GM23338 (cell line): ENCODE measurements at regions not wholly inside any gene's neighbourhood (a gene's known extent, or its start where the extent isn't known, plus 50 kb on each side); places are given as distances from the start of the nearest gene placed in this dataset.

ENCODE experiments used
- CREB1 ChIP-seq: fragments of 250-450 bp; sonication (Bioruptor Pico); IDR thresholded peaks from 2 replicates; pipeline ENCODE4 v1.5.0; 2020; ENCODE audit warnings: low read depth, mild to moderate bottlenecking, moderate library complexity
- CTCF ChIP-seq, 2 experiments: fragments of 200-600 bp in 1 of 2; sonication (generic) in 1 of 2; conservative IDR thresholded peaks; 2 replicates each; pipeline versions ENCODE4 v1.5.1 to v1.6.1; 2016 to 2017; ENCODE audit warnings: antibody characterized with exemption in 2 of 2, low read depth in 2 of 2, mild to moderate bottlenecking in 2 of 2, moderate library complexity in 1 of 2
- ETS1 ChIP-seq: IDR thresholded peaks from 2 replicates; pipeline ENCODE4 v1.6.1; 2016; ENCODE audit warnings: antibody characterized with exemption
- EZH2 ChIP-seq: fragments of 200-600 bp; sonication (generic); IDR thresholded peaks from one replicate; pipeline ENCODE4 v1.8.0; 2017; ENCODE audit warnings: antibody characterized with exemption, mild to moderate bottlenecking, low read depth; ENCODE audit not compliant: unreplicated experiment
- EZH2phosphoT487 ChIP-seq: fragments of 200-600 bp; sonication (generic); IDR thresholded peaks from one replicate; pipeline ENCODE4 v1.8.1; 2018; ENCODE audit warnings: antibody characterized with exemption; ENCODE audit not compliant: unreplicated experiment
- JUNB ChIP-seq: IDR thresholded peaks from one replicate; pipeline ENCODE4 v1.6.1; 2016; ENCODE audit warnings: antibody characterized with exemption; ENCODE audit not compliant: unreplicated experiment
- POLR2AphosphoS5 ChIP-seq: IDR thresholded peaks from 2 replicates; pipeline ENCODE4 v1.6.1; 2016; ENCODE audit warnings: antibody characterized with exemption, low read depth
- REST ChIP-seq: IDR thresholded peaks from one replicate; pipeline ENCODE4 v1.6.1; 2018; ENCODE audit warnings: antibody characterized with exemption; ENCODE audit not compliant: unreplicated experiment
- STAT1 ChIP-seq: IDR thresholded peaks from one replicate; pipeline ENCODE4 v1.6.1; 2016; ENCODE audit warnings: antibody characterized with exemption; ENCODE audit not compliant: unreplicated experiment
- ZNF114 ChIP-seq: fragments of 250-450 bp; sonication (Bioruptor Pico); IDR thresholded peaks from 2 replicates; pipeline ENCODE4 v1.5.0; 2020; ENCODE audit warnings: mild to moderate bottlenecking, moderate library complexity
- ZNF331 ChIP-seq: fragments of 250-450 bp; sonication (Bioruptor Pico); IDR thresholded peaks from 2 replicates; pipeline ENCODE4 v1.5.0; 2020; ENCODE audit warnings: low read depth, mild to moderate bottlenecking, moderate library complexity
- ZNF462 ChIP-seq: fragments of 250-450 bp; sonication (Bioruptor Pico); IDR thresholded peaks from 2 replicates; pipeline ENCODE4 v1.5.0; 2020; ENCODE audit warnings: mild to moderate bottlenecking, moderate library complexity

GRCh38 chr12:124183172-124183571 lies 111.7 kb upstream of the RFLNA start:
- TF ChIP-seq CTCF (conservative IDR thresholded peaks at IDR 0.05; ENCODE audit: low read depth in 2 of 2) (no peak), JUNB (no peak), ZNF114 (CRISPR knock-in tag) (no peak), EZH2phosphoT487 (no peak), EZH2 (no peak), POLR2AphosphoS5 (no peak), ZNF331 (no peak), CREB1 (CRISPR knock-in tag) (no peak), STAT1 (no peak), REST (no peak), ZNF462 (no peak), ETS1 (no peak)
